Left lobe of liver (tissue), 2 donors: ENCODE measurements at regions not wholly inside any gene's neighbourhood (a gene's known extent, or its start where the extent isn't known, plus 50 kb on each side); places are given as distances from the start of the nearest gene placed in this dataset.

ENCODE experiments used
- ATAC-seq: fragments of 200-7000 bp; cut with Tn5 transposase; one replicate; pipeline ENCODE4 v1.9.1; 2020; ENCODE audit warnings: mild to moderate bottlenecking, moderate library complexity
- DNase-seq: peaks from one replicate; pipeline ENCODE4 v3.0.0-alpha.2; 2020; ENCODE audit warnings: low spot score
- donor health status: DM: no; HTN: no; CAD: no; lungs with moderate emphysema.
- donor health status: DM: no; HTN: yes; CAD: no.

- DNase-seq (no peak), ATAC-seq (no peak)
Measured at GRCh38 chr7:109261781-109262180, 692.1 kb downstream of the DNAJB9 start.

- ATAC-seq: no peak
- DNase-seq: no peak
Measured at GRCh38 chr7:109266610-109267009, 696.9 kb downstream of the DNAJB9 start.

GRCh38 chr7:109276348-109276747 lies 706.7 kb downstream of the DNAJB9 start:
- ATAC-seq: no peak

GRCh38 chr7:109282726-109283125 lies 713.1 kb downstream of the DNAJB9 start:
- DNase-seq: no peak
- no peak for ATAC-seq

More at GRCh38 chr7:109276348-109276747, 706.7 kb downstream of the DNAJB9 start:
- DNase-seq: no peak

GRCh38 chr7:109284943-109285342 lies 715.3 kb downstream of the DNAJB9 start:
- no peak for ATAC-seq
- DNase-seq: no peak

GRCh38 chr7:109295158-109295557 lies 725.5 kb downstream of the DNAJB9 start:
- ATAC-seq (no peak), DNase-seq (no peak)

GRCh38 chr7:109308816-109309215 lies 739.1 kb downstream of the DNAJB9 start:
- no peak for ATAC-seq
- DNase-seq: no peak

- DNase-seq (no peak), ATAC-seq (no peak)
Measured at GRCh38 chr7:109309790-109310189, 740.1 kb downstream of the DNAJB9 start.

GRCh38 chr7:109318136-109318535 lies 748.5 kb downstream of the DNAJB9 start:
- no peak for ATAC-seq
- DNase-seq: no peak

- ATAC-seq (no peak), DNase-seq (no peak)
Measured at GRCh38 chr7:109322833-109323232, 753.2 kb downstream of the DNAJB9 start.

- ATAC-seq (no peak), DNase-seq (no peak)
Measured at GRCh38 chr7:109331423-109331822, 761.7 kb downstream of the DNAJB9 start.

GRCh38 chr7:109335951-109336350 lies 766.3 kb downstream of the DNAJB9 start:
- no peak for DNase-seq
- no peak for ATAC-seq

- no peak for ATAC-seq
- DNase-seq: no peak
Measured at GRCh38 chr7:109336531-109336930, 766.9 kb downstream of the DNAJB9 start.

- no peak for DNase-seq
- ATAC-seq: peak; percentile 62
Measured at GRCh38 chr7:109343678-109344077, 774.0 kb downstream of the DNAJB9 start.

- DNase-seq: no peak
- no peak for ATAC-seq
Measured at GRCh38 chr7:109351493-109351892, 781.8 kb downstream of the DNAJB9 start.

GRCh38 chr7:109354000-109354399 lies 784.3 kb downstream of the DNAJB9 start:
- DNase-seq (no peak), ATAC-seq (no peak)

GRCh38 chr7:109354552-109354951 lies 784.9 kb downstream of the DNAJB9 start:
- ATAC-seq: no peak
- no peak for DNase-seq

GRCh38 chr7:109375823-109376222 lies 806.1 kb downstream of the DNAJB9 start:
- no peak for ATAC-seq

GRCh38 chr7:109376576-109376975 lies 806.9 kb downstream of the DNAJB9 start:
- ATAC-seq (no peak), DNase-seq (no peak)

More at GRCh38 chr7:109375823-109376222, 806.1 kb downstream of the DNAJB9 start:
- no peak for DNase-seq

- peak; percentile 85 for ATAC-seq
- no peak for DNase-seq
Measured at GRCh38 chr7:109377076-109377884, 807.6 kb downstream of the DNAJB9 start.

- ATAC-seq (no peak), DNase-seq (no peak)
Measured at GRCh38 chr7:109386959-109387358, 817.3 kb downstream of the DNAJB9 start.

GRCh38 chr7:109387530-109387929 lies 817.9 kb downstream of the DNAJB9 start:
- ATAC-seq (no peak), DNase-seq (no peak)

- DNase-seq (no peak), ATAC-seq (no peak)
Measured at GRCh38 chr7:109391240-109391639, 821.6 kb downstream of the DNAJB9 start.
